Testis (tissue), 2 donors: ENCODE measurements at regions not wholly inside any gene's neighbourhood (a gene's known extent, or its start where the extent isn't known, plus 50 kb on each side); places are given as distances from the start of the nearest gene placed in this dataset.

Experiments used
- CTCF ChIP-seq, 3 experiments: fragments of 450-650 bp in 2 of 3; fragments of 200-600 bp in 1 of 3; sonication (generic) in 1 of 3; IDR thresholded peaks; one replicate each; pipeline ENCODE4 v1.5.1; 2016 to 2019; ENCODE audit warnings: antibody characterized with exemption in 3 of 3, mild to moderate bottlenecking in 2 of 3, moderate library complexity in 1 of 3
- POLR2A ChIP-seq: fragments of 450-650 bp; IDR thresholded peaks from one replicate; pipeline ENCODE4 v1.6.1; 2017; ENCODE audit warnings: antibody characterized with exemption, mild to moderate bottlenecking, moderate library complexity

DNA sequence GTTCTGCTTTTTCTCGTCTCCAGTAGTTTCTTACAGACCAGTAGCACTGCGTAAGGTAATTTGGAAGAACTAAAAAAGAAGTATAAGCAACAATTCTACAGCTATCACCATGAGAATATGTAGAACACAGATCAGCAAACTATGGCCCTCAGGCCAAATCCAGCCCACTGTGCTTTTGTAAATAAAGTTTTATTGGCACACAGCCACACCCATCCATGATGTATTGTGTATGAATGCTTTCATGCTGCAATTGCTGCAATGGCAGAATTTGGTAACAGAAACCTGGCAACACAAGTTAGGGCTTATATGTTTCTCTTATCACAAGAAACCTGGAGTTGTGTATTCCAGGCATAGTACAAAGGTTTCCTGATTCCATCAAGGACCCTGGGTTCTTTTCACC lies 386.8 kb upstream of the TSHZ2 start:
- TF ChIP-seq CTCF (IDR thresholded peaks at IDR 0.05) (no peak), POLR2A (no peak)
